GM12878 (cell line): ENCODE measurements at regions not wholly inside any gene's neighbourhood (a gene's known extent, or its start where the extent isn't known, plus 50 kb on each side); places are given as distances from the start of the nearest gene placed in this dataset.

Experiments used
- ATAC-seq: fragments of 200-7000 bp; cut with Tn5 transposase; 3 replicates; pipeline ENCODE4 v1.9.1; 2020; ENCODE audit warnings: mild to moderate bottlenecking, moderate library complexity
- BruUV-seq: library from RNA; stranded (reverse); fragments of 400-500 nt; replicated peaks from 2 replicates; lab custom pipeline; 2021; lab: Mats Ljungman, UMichigan
- CTCF ChIA-PET: fragments of 300-600 bp; sonication (Branson Sonifier 250); formaldehyde crosslinking; extraction: SDS; loops from one replicate; lab custom pipeline; 2021; ENCODE audit warnings: inconsistent platforms; lab: Yijun Ruan, JAX
- POLR2A ChIA-PET: fragments of 350-600 bp; formaldehyde crosslinking; extraction: SDS; loops from one replicate; lab custom pipeline; 2021; ENCODE audit warnings: inconsistent platforms; lab: Charles Lee
- RAD21 ChIA-PET: fragments of 300-600 bp; sonication (Branson Sonifier 250); formaldehyde crosslinking; loops from one replicate; lab custom pipeline; 2023; ENCODE audit warnings: antibody characterized with exemption; ENCODE audit not compliant: unreplicated experiment; lab: Charles Lee
- SMC1A ChIA-PET: fragments of 300-600 bp; sonication (Branson Sonifier 250); formaldehyde crosslinking; loops from one replicate; lab custom pipeline; 2023; ENCODE audit not compliant: unreplicated experiment, uncharacterized antibody; lab: Charles Lee
- DNase-seq: peaks from one replicate; pipeline ENCODE4 v3.0.0-alpha.2; 2011; ENCODE audit warnings: low read depth, low spot score
- FAIRE-seq: peaks from 3 replicates; lab custom pipeline; 2011; peaks lifted over from hg19 to GRCh38; lab: Jason Lieb, UNC
- H2AFZ ChIP-seq: 2 replicates; pipeline ENCODE4 v1.6.0; 2011; ENCODE audit warnings: low read depth, low read length, control low read depth; ENCODE audit not compliant: control insufficient read depth
- H3K27ac ChIP-seq: 2 replicates; pipeline ENCODE4 v1.5.1; 2011; ENCODE audit warnings: control low read depth; ENCODE audit not compliant: control insufficient read depth, insufficient read depth
- H3K27me3 ChIP-seq, 2 experiments: replicated peaks in 1 of 2; 2 replicates each; pipeline versions ENCODE4 v1.6.0 to v1.6.1; 2011; ENCODE audit warnings: low read length in 1 of 2; ENCODE audit not compliant: control insufficient read depth in 2 of 2, insufficient read depth in 2 of 2
- H3K36me3 ChIP-seq, 2 experiments: 2 replicates each; pipeline ENCODE4 v1.5.1; 2011; ENCODE audit warnings: low read length in 1 of 2; ENCODE audit not compliant: control insufficient read depth in 2 of 2, insufficient read depth in 2 of 2
- H3K4me1 ChIP-seq: 2 replicates; pipeline ENCODE4 v1.6.1; 2011; ENCODE audit warnings: mild to moderate bottlenecking, low read length, moderate library complexity, mixed read lengths; ENCODE audit not compliant: control insufficient read depth, insufficient read depth
- H3K4me2 ChIP-seq: 2 replicates; pipeline ENCODE4 v1.6.0; 2011; ENCODE audit warnings: control low read depth; ENCODE audit not compliant: control insufficient read depth, insufficient read depth
- H3K4me3 ChIP-seq: fragments of 200-600 bp; sonication (generic); 2 replicates; pipeline ENCODE4 v1.5.1; 2016
- H3K79me2 ChIP-seq: 2 replicates; pipeline ENCODE4 v1.6.0; 2011; ENCODE audit warnings: low read length; ENCODE audit not compliant: control insufficient read depth, insufficient read depth
- H3K9ac ChIP-seq: 2 replicates; pipeline ENCODE4 v1.8.0; 2011; ENCODE audit warnings: low read length, control low read depth, mixed read lengths; ENCODE audit not compliant: control insufficient read depth, insufficient read depth
- H3K9me3 ChIP-seq: replicated peaks from 3 replicates; pipeline ENCODE4 v1.5.1; 2011; ENCODE audit warnings: mild to moderate bottlenecking, low read length; ENCODE audit not compliant: control insufficient read depth, insufficient read depth
- H4K20me1 ChIP-seq: 2 replicates; pipeline ENCODE4 v1.6.0; 2011; ENCODE audit not compliant: control insufficient read depth, insufficient read depth
- CBX5 ChIP-seq: sonication (generic); IDR thresholded peaks from 2 replicates; pipeline ENCODE4 v1.6.1; 2016; ENCODE audit warnings: low read depth, moderate library complexity, mild to moderate bottlenecking, inconsistent platforms
- NFXL1 ChIP-seq: fragments of 450-650 bp; IDR thresholded peaks from 2 replicates; pipeline ENCODE4 v1.6.1; 2017; ENCODE audit warnings: antibody characterized with exemption, mild to moderate bottlenecking, borderline replicate concordance
- NR2C2 ChIP-seq: IDR thresholded peaks from 2 replicates; pipeline ENCODE4 v1.6.1; 2011; ENCODE audit warnings: borderline replicate concordance, low read depth; ENCODE audit not compliant: control insufficient read depth, insufficient read length
- PML ChIP-seq: IDR thresholded peaks from 2 replicates; pipeline ENCODE4 v1.6.1; 2012; ENCODE audit warnings: low read length, inconsistent platforms
- POLR2AphosphoS5 ChIP-seq: IDR thresholded peaks from 2 replicates; pipeline ENCODE4 v1.6.1; 2011; ENCODE audit warnings: mild to moderate bottlenecking, low read length, inconsistent platforms
- RAD51 ChIP-seq: fragments of 450-650 bp; IDR thresholded peaks from 2 replicates; pipeline ENCODE4 v1.6.1; 2016; ENCODE audit warnings: moderate library complexity, mild to moderate bottlenecking, inconsistent platforms
- TCF3 ChIP-seq: IDR thresholded peaks from 2 replicates; pipeline ENCODE4 v1.6.1; 2012; ENCODE audit warnings: low read depth, mild to moderate bottlenecking, low read length, borderline replicate concordance; ENCODE audit not compliant: insufficient read depth
- WRNIP1 ChIP-seq: IDR thresholded peaks from 2 replicates; pipeline ENCODE4 v1.6.1; 2011; ENCODE audit warnings: low read depth, low read length, improper control_type of control experiment, borderline replicate concordance
- YBX1 ChIP-seq: fragments of 450-650 bp; IDR thresholded peaks from 2 replicates; pipeline ENCODE4 v1.6.1; 2016; ENCODE audit warnings: antibody characterized with exemption
- ZNF207 ChIP-seq: fragments of 450-650 bp; IDR thresholded peaks from 2 replicates; pipeline ENCODE4 v1.6.1; 2014; ENCODE audit warnings: antibody characterized with exemption, mild to moderate bottlenecking, borderline replicate concordance
- ZNF622 ChIP-seq: fragments of 450-650 bp; IDR thresholded peaks from 2 replicates; pipeline ENCODE4 v1.6.1; 2017; ENCODE audit warnings: mild to moderate bottlenecking, inconsistent platforms
- WGBS: methylation state at CpG from one replicate; pipeline ENCODE4 v1.1.6; 2016; ENCODE audit warnings: low lambda C conversion rate; ENCODE audit not compliant: insufficient replicate concordance, insufficient coverage; ENCODE audit errors: missing lambda C conversion rate; 5-methylcytosine and 5-hydroxymethylcytosine counted together
- in situ Hi-C: fragments of 300-500 bp; cut with MboI; formaldehyde crosslinking; loops from 9 replicates; pipeline ENCODE4 v1.14.3; 2018; ENCODE audit warnings: mixed read lengths
- intact Hi-C: fragments of 100-400 bp; cut with micrococcal nuclease; formaldehyde crosslinking; loops from one replicate; pipeline ENCODE4 v1.14.2; 2022; ENCODE audit not compliant: unreplicated experiment
- TF ChIP-seq, protein P1 (sequence below): IDR thresholded peaks from 2 replicates; pipeline ENCODE4 v1.6.1; 2011; ENCODE audit warnings: low read depth, mild to moderate bottlenecking, low read length, moderate library complexity, borderline replicate concordance; ENCODE audit errors: extremely low read depth
- TF ChIP-seq, protein P2 (sequence below): fragments of 450-650 bp; IDR thresholded peaks from 2 replicates; pipeline ENCODE4 v1.6.1; 2016; ENCODE audit warnings: mild to moderate bottlenecking

DNA sequence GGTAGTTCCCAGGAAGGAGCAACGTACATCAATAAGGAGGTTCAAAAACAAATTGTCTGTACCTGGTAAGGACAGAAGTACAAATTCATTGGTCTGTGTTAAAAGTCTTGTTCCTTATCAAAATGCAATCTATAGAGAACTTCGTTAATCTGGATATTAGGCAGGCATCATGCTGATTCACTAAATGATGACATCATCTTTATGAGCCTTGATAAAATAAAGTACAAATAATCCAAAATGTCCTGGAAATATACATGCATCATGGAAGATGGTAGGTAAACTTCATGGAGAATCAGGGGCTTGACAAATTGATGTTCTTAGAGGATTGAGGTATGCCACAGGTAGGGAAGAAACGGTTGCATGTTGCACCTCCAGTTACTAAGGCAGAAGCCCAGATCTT lies 433.9 kb downstream of the TRIML1 start:
- BruUV-seq = no TSS peak
- DNase-seq (no peak), FAIRE-seq (no peak), ATAC-seq (no peak)
- ChIA-PET RAD21 (no interaction called here), CTCF (no interaction called here), SMC1A (no interaction called here), POLR2A (no interaction called here)
- H3K36me3 ChIP-seq = no peaks in the 10 kb centered on the region
- no peaks in the 10 kb centered on the region; the same call in 2 of the 3 replicates for H3K9me3 ChIP-seq
- no peak overlapping the region for H2AFZ ChIP-seq
- intact Hi-C loops (no loop called here), in situ Hi-C loops (no loop called here)
- no peaks in the 10 kb centered on the region for H3K27me3 ChIP-seq
- no peak overlapping the region for H3K4me2 ChIP-seq
- H3K4me1 ChIP-seq = no peaks in the 10 kb centered on the region
- TF ChIP-seq WRNIP1 = no peak
- no peak for TF ChIP-seq CBX5
- no peak for TF ChIP-seq YBX1
- TF ChIP-seq POLR2AphosphoS5 = no peak
- TF ChIP-seq ZNF622 = no peak
- no peak for TF ChIP-seq ZNF207
- no peak for TF ChIP-seq RAD51
- TF ChIP-seq TCF3 = no peak
- TF ChIP-seq PML = no peak
- TF ChIP-seq, protein P1, sequence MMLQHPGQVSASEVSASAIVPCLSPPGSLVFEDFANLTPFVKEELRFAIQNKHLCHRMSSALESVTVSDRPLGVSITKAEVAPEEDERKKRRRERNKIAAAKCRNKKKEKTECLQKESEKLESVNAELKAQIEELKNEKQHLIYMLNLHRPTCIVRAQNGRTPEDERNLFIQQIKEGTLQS = no peak
- TF ChIP-seq NFXL1 = no peak
- no peak for TF ChIP-seq NR2C2
- TF ChIP-seq, protein P2, sequence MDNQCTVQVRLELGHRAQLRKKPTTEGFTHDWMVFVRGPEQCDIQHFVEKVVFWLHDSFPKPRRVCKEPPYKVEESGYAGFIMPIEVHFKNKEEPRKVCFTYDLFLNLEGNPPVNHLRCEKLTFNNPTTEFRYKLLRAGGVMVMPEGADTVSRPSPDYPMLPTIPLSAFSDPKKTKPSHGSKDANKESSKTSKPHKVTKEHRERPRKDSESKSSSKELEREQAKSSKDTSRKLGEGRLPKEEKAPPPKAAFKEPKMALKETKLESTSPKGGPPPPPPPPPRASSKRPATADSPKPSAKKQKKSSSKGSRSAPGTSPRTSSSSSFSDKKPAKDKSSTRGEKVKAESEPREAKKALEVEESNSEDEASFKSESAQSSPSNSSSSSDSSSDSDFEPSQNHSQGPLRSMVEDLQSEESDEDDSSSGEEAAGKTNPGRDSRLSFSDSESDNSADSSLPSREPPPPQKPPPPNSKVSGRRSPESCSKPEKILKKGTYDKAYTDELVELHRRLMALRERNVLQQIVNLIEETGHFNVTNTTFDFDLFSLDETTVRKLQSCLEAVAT = no peak
- H3K79me2 ChIP-seq = no peaks in the 10 kb centered on the region
- no peak overlapping the region for H3K9ac ChIP-seq
- 0% methylated on average over 3 of the region's 3 CpGs for WGBS
- H4K20me1 ChIP-seq = no peaks in the 10 kb centered on the region
- H3K27ac ChIP-seq = no peak overlapping the region
- H3K4me3 ChIP-seq = no peak overlapping the region
